ENCODE measurements at regions not wholly inside any gene's neighbourhood (a gene's known extent, or its start where the extent isn't known, plus 50 kb on each side); places are given as distances from the start of the nearest gene placed in this dataset.
"Not testable (repeated sequence)": the region's sequence is repeated elsewhere in the genome, so short reads cannot be mapped to it uniquely, and the experiment has no call there.

GRCh38 chr1:204780630-204781029 is 90.0 kb upstream of the NFASC start:
- no peak overlapping the region for H3K4me3 ChIP-seq (ENCODE audit: low read depth, low read length)

DNA sequence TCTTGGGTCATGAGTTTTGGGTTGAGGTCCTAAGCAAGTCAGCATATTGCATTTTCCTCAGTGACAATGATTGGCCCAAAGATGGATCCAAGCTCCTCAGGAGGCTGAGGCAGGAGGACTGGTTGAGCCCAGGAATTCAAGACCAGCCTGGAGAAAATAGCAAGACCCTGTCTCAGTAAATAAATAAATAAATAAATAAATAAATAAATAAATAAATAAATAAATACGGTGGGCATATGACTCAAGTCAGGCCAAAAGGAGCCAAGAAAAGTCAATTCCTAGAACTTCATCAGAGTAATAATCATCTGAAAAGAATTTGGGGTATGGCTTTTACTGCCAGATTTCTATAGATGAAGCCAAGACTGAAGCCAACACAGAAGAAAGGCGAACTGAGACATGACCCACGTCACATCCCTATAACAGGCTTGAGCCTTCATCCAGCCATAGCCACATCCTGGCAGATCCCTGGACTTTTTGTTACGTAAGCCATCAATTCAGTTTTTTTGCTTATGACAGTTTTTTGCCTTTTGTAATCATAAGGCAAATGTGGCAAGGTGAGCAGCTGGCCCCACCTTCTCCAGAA is 88.5 kb upstream of the NFASC start:
- no peak overlapping the region for H3K4me3 ChIP-seq (ENCODE audit: low read depth, low read length)

- not testable (repeated sequence) for H3K4me3 ChIP-seq (ENCODE audit: low read depth, low read length)
Observed at GRCh38 chr1:204785023-204785422, 85.6 kb upstream of the NFASC start.

GRCh38 chr1:204788470-204788869 is 82.2 kb upstream of the NFASC start:
- no peak overlapping the region for H3K4me3 ChIP-seq (ENCODE audit: low read depth, low read length)

DNA sequence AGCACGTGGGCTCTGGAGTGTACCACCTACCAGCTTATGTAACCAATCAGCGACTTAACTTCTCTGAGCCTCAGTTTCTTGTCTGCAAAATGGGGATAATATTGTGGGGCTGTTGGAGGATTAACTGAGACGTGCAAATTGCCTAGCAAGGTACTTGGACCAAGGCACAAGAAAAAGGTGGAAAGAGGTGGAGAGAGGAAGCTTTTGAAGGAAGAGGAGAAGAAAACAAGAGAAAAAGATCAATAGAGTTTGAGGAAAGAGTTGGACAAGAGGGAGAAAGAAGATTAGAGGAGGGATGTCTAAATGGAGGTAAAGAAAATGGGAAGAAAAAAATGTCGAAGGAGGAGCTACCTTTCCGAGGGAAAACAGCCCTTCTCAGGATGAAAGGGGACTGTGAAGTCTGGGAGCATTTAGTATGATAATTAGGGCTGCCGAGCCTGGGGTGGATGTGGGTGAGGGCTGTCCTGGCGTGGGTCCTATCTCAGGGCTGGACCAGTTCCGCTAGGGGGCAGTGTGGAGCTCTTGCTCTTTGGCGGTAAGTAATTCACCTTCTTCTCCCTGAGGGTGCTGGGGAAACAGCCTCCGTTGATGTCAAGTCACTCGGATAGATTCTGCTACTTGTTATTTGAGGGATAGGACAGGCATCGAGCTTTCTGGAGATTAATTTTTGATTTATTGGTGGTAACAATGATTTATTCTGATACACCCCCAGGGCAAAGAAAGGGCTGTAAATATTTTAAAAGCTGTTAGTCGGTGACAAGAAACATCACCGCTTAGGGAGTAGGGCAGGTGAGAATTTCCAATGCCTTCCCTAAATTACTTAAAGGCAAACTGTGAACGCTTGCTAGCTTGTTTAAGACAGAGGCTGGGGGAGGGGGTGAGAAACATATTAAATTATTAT is 79.0 kb upstream of the NFASC start:
- no peak overlapping the region for H3K4me3 ChIP-seq (ENCODE audit: low read depth, low read length)

DNA sequence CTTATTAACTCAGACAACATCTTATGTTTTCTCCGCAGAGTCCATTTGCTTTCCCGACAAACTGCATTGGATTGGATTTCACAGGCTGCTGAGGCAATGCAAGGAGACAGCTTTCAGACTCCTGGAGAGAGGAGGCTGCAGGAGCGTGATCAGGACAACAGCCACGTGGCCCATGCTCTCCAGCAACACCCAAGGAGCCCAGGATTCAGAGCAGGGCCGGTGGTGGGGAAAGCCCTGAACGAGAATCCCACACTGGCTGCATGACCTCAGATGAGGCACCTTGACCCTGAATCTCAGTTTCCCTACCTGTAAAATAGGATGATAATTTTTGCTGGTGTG is 78.3 kb upstream of the NFASC start:
- no peak overlapping the region for H3K4me3 ChIP-seq (ENCODE audit: low read depth, low read length)

GRCh38 chr1:204793259-204793914 is 77.3 kb upstream of the NFASC start:
- no peak overlapping the region for H3K4me3 ChIP-seq (ENCODE audit: low read depth, low read length)

DNA sequence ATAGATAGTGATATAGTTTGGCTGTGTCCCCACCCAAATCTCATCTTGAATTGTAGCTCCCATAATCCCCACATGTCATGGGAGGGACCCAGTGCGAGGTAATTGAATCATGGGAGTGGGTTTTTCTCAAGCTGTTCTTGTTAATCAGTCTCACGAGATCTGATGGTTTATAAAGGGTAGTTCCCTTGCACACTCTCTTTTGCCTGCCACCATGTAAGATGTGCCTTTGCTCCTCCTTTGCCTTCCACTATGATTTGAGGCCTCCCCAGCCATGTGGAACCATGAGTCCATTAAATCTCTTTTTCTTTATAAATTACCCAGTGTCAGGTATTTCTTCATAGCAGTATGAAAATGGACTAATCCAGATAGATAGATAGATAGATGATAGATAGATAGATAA is 73.8 kb upstream of the NFASC start:
- not testable (repeated sequence) for H3K4me3 ChIP-seq (ENCODE audit: low read depth, low read length)

DNA sequence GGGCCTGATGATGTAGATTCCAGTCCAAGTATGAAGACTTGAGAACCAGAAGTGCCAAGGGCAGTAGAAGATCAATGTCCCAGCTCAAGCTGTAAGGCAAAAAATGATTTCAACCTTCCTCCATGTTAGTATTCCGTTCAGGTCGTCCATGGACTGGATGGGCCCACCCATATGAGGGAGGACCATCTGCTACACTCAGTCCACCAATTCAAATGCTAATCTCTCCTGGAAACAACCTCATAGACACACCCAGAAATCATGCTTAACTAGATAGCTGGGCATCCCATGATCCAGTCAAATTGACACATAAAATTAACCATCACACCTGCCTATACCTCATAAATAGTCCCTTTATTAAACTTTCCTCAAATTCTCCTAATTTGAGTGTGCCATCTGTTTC is 73.3 kb upstream of the NFASC start:
- no peak overlapping the region for H3K4me3 ChIP-seq (ENCODE audit: low read depth, low read length)

DNA sequence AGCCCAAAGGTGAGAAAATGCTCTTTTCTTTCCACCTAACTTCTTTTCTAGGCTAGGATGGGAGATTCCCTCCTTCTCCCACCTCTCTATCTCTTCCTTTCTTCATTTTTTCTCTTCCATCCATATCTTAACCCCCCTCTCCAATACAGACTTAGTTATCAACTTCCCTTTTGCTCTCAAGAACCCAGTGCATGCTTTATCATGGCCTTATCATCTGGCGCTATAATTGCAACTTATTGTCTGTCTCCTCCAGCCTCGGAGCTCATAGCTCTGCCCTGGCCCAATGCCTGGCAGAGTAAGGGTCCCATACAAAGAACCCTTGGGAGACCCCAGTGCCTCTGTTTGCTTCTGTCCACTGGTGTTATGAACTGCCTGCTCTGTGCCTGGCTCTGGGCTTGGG is 71.0 kb upstream of the NFASC start:
- no peak overlapping the region for H3K4me3 ChIP-seq (ENCODE audit: low read depth, low read length)

- H3K4me3 ChIP-seq (ENCODE audit: low read depth, low read length) = no peak overlapping the region
Observed at GRCh38 chr1:204801211-204801610, 69.5 kb upstream of the NFASC start.

DNA sequence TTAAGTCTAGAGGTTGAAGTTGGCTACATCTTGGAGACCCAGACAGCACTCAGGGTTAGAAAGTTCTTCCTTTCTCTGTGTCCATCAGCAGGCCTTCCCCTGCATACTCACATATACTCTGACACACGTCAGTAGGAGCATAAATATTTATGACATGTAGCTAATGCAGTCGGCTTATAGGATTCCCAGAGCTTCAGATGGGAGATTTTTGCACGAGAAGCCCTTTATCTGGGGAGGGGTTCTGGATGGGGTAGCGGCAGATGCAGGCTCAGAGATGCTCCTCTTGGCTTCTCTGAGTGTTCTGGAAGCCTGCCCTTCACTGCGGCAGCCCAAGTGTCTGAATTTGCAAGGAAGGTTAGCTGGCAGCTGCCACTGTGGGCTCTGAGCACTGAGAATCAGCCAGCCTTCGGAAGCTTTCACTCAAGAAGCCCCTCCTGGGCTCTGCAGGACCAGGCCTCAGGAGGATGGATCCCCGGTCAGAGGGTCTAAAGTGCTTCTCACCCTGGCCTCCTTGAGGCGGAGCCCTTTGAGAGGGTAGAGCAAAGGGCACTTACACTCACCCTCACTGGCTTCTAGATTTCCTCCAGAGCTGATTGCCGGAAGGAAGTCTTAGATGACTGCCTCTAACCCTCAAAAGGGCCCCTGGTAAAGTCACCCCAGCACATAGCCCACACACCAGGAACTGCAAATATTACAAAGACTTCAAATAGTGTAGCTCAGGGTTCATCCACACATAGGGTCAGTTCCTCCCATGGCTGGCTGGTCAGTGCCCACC is 68.1 kb upstream of the NFASC start:
- H3K4me3 ChIP-seq (ENCODE audit: low read depth, low read length) = no peak overlapping the region

- no peak overlapping the region for H3K4me3 ChIP-seq (ENCODE audit: low read depth, low read length)
Observed at GRCh38 chr1:204803607-204804006, 67.1 kb upstream of the NFASC start.

- peak overlapping the region; percentile 56 for H3K4me3 ChIP-seq (ENCODE audit: low read depth, low read length)
Observed at GRCh38 chr1:204806943-204807687, 63.5 kb upstream of the NFASC start.

GRCh38 chr1:204809488-204809887 is 61.2 kb upstream of the NFASC start:
- H3K4me3 ChIP-seq (ENCODE audit: low read depth, low read length) = no peak overlapping the region

- H3K4me3 ChIP-seq (ENCODE audit: low read depth, low read length) = no peak overlapping the region
Observed at GRCh38 chr1:204812842-204813241, 57.8 kb upstream of the NFASC start.

DNA sequence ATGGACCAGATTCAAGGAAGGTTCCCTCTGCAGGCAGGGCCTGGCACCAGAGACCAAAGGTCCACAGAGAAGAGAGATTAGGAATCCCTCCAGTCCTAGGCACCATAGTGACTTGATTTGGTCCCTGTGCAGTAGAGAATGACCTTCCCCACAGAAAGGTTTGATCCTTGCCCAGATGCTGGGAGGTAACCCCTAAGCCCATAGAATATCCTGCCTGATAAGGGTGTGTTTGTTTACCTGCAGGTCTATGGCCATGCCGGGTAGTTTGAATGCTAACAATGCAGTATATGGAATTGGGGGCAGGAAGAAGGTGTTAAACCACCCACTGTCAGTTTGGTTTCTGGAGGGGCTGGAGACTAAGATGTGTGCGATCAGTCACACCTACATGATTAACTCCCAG is 57.1 kb upstream of the NFASC start:
- H3K4me3 ChIP-seq (ENCODE audit: low read depth, low read length) = no peak overlapping the region

- H3K4me3 ChIP-seq (ENCODE audit: low read depth, low read length) = no peak overlapping the region
Observed at GRCh38 chr1:204814166-204814884, 56.3 kb upstream of the NFASC start.

- H3K4me3 ChIP-seq (ENCODE audit: low read depth, low read length) = no peak overlapping the region
Observed at GRCh38 chr1:204817341-204817740, 53.3 kb upstream of the NFASC start.

DNA sequence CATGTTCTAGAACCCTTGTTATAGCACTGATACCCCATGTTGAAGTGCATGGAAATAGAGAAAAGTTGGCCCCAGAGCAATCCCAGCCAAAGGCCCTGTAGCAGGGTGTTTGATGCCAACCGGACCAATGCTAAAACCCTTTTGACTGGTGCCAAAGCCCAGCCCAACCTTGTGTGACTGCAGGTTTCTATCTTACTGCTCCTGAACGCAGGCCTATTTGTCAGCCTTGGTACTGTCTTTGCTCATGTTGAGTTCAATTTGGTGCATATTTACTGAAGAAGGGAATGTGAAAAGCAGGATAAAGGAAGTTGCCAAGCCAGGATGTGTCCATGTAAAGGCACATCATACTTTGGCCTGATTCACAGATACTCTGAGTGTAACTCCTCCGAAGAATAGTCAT is 51.7 kb upstream of the NFASC start:
- H3K4me3 ChIP-seq (ENCODE audit: low read depth, low read length) = no peak overlapping the region

Measured in iPS-11a (cell line).